IPS-11a (cell line): ENCODE measurements at regions not wholly inside any gene's neighbourhood (a gene's known extent, or its start where the extent isn't known, plus 50 kb on each side); places are given as distances from the start of the nearest gene placed in this dataset.

Experiments
- H3K4me3 ChIP-seq: one replicate; pipeline ENCODE4 v1.5.1; 2013; ENCODE audit warnings: low read depth, low read length, control low read depth

DNA sequence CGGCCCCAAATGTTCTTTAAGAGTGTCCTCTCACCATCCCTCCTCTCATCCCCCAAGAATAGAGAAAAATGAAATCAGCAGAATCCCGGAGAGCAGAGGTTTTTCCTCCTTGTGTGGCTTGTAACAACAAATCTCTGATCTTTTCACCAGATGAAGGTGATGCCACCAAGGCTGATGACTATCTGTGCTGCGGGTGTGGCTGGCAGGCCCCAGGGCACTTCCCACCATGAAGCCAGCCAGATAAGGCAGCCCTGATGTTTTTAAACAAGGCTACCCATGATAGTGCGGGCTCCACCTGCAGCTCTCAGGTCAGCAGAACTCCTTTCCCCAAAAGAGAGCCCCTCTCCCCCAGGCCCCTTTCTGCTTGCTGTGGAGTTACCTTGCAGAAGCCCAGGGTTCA, 58.0 kb upstream of the PARP11 start:
- no peak overlapping the region for H3K4me3 ChIP-seq

- no peak overlapping the region for H3K4me3 ChIP-seq
Observed at GRCh38 chr12:3929875-3930615, 56.8 kb upstream of the PARP11 start.

DNA sequence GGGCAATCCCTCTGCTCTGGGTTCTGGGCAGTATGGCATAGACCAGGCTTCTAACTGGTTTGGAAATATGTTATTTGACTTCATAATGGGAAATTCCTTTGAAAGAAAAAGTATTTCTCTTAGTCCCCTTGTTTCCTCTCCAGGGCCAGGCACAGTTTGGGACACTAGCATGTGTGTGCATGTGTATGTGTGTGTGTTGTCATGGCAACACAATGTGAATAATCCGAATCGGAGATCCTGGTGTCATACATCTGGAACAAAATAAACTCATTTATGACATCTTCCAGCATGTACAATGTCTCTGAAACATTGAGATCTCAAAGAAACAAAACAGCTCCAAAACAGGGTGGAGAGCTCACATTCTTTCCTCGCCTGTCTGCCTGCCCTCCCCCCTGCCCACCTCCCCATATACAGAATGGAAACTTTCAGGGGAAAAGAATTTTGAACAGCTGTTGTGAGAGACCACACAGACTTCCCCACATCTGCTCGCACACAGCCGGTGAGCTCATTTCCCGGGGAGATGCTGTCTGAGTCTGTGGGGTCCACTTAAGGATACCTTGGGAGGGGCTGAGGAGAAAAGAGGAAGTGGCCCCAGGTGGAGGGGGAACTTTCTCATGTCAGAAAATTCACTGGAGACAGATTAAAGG, 55.5 kb upstream of the PARP11 start:
- H3K4me3 ChIP-seq, result no peak overlapping the region

GRCh38 chr12:3925621-3926020, 52.4 kb upstream of the PARP11 start:
- no peak overlapping the region for H3K4me3 ChIP-seq

GRCh38 chr12:3924761-3925160, 51.6 kb upstream of the PARP11 start:
- H3K4me3 ChIP-seq, result no peak overlapping the region

DNA sequence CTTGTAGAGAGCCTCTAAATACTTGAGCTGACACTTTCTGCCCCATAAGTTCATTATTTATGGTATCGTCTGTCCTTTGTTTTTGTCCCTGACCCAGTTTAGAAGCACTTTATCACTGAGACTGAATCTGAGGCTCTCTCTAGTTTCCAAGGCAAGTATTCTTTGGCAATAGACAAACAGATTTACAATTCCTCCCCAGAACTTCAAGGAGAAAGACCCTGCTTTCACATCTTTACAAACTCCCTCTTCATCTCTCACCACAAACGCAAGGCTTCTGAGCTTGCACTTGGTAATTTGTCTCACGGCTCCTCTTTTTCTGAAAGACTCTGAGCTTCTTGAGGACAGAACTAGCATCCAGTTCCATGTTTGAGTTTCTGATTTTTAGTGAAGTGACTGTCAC, 49.8 kb upstream of the PARP11 start:
- H3K4me3 ChIP-seq, result no peak overlapping the region
